Liver (tissue), 8 donors: ENCODE measurements at regions not wholly inside any gene's neighbourhood (a gene's known extent, or its start where the extent isn't known, plus 50 kb on each side); places are given as distances from the start of the nearest gene placed in this dataset.

Experiments used
- DNase-seq: peaks from one replicate; pipeline ENCODE4 v3.0.0-alpha.2; 2017; ENCODE audit warnings: low spot score
- H3K27ac ChIP-seq, 2 donors: one replicate each; pipeline ENCODE4 v1.7.0; 2013; ENCODE audit warnings: inconsistent platforms in 2 of 2, low read length in 2 of 2, control low read depth in 1 of 2, low read depth in 1 of 2, mild to moderate bottlenecking in 1 of 2
- H3K27me3 ChIP-seq, 4 donors: one replicate each; pipeline versions ENCODE4 v1.6.1 to v1.7.0; 2013; ENCODE audit warnings: low read length in 3 of 4, inconsistent platforms in 1 of 4, mild to moderate bottlenecking in 1 of 4, moderate library complexity in 1 of 4; ENCODE audit not compliant: control insufficient read depth in 4 of 4, insufficient read depth in 4 of 4
- H3K36me3 ChIP-seq, 4 donors: one replicate each; pipeline versions ENCODE4 v1.6.1 to v1.7.0; 2013; ENCODE audit warnings: low read length in 3 of 4, mild to moderate bottlenecking in 3 of 4, low read depth in 1 of 4, moderate library complexity in 1 of 4; ENCODE audit not compliant: control insufficient read depth in 4 of 4, insufficient read depth in 3 of 4
- H3K4me1 ChIP-seq, 4 donors: one replicate each; pipeline versions ENCODE4 v1.6.1 to v1.7.0; 2013; ENCODE audit warnings: low read length in 3 of 4, mild to moderate bottlenecking in 3 of 4, moderate library complexity in 1 of 4; ENCODE audit not compliant: control insufficient read depth in 4 of 4, insufficient read depth in 4 of 4
- H3K4me3 ChIP-seq, 3 donors: one replicate each; pipeline versions ENCODE4 v1.6.1 to v1.7.0; 2013; ENCODE audit warnings: low read length in 3 of 3, control low read depth in 1 of 3, low read depth in 1 of 3, mild to moderate bottlenecking in 1 of 3
- H3K9ac ChIP-seq, 2 donors: one replicate each; pipeline ENCODE4 v1.7.0; 2013; ENCODE audit warnings: low read length in 2 of 2, mild to moderate bottlenecking in 2 of 2, moderate library complexity in 2 of 2, control low read depth in 1 of 2, low read depth in 1 of 2
- H3K9me3 ChIP-seq, 4 donors: one replicate each; pipeline versions ENCODE4 v1.6.1 to v1.7.0; 2013; ENCODE audit warnings: low read length in 3 of 4; ENCODE audit not compliant: control insufficient read depth in 4 of 4
- EGR1 ChIP-seq, 2 donors: IDR thresholded peaks; 2 replicates each; pipeline ENCODE4 v1.6.1; 2016 to 2018; ENCODE audit warnings: antibody characterized with exemption in 2 of 2, low read depth in 2 of 2
- FOXA1 ChIP-seq: IDR thresholded peaks from 2 replicates; pipeline ENCODE4 v1.6.1; 2016; ENCODE audit warnings: antibody characterized with exemption
- FOXA2 ChIP-seq: IDR thresholded peaks from 2 replicates; pipeline ENCODE4 v1.6.1; 2016; ENCODE audit warnings: antibody characterized with exemption
- GABPA ChIP-seq, 2 donors: IDR thresholded peaks in 1 of 2; conservative IDR thresholded peaks in 1 of 2; 2 replicates each; pipeline ENCODE4 v1.6.1; 2016; ENCODE audit warnings: antibody characterized with exemption in 2 of 2, mild to moderate bottlenecking in 1 of 2, moderate library complexity in 1 of 2
- HNF4A ChIP-seq, 2 donors: conservative IDR thresholded peaks; 2 replicates each; pipeline ENCODE4 v1.6.1; 2016; ENCODE audit warnings: antibody characterized with exemption in 2 of 2, mild to moderate bottlenecking in 2 of 2
- HNF4G ChIP-seq: IDR thresholded peaks from 2 replicates; pipeline ENCODE4 v1.6.1; 2016; ENCODE audit warnings: antibody characterized with exemption
- JUND ChIP-seq, 2 donors: IDR thresholded peaks; 2 replicates each; pipeline ENCODE4 v1.6.1; 2016; ENCODE audit warnings: antibody characterized with exemption in 2 of 2
- NR2F2 ChIP-seq: IDR thresholded peaks from 2 replicates; pipeline ENCODE4 v1.6.1; 2016; ENCODE audit warnings: antibody characterized with exemption
- RAD21 ChIP-seq, 2 donors: IDR thresholded peaks; 2 replicates each; pipeline ENCODE4 v1.6.1; 2016; ENCODE audit warnings: antibody characterized with exemption in 2 of 2, mild to moderate bottlenecking in 2 of 2
- RXRA ChIP-seq, 2 donors: IDR thresholded peaks; 2 replicates each; pipeline ENCODE4 v1.6.1; 2017 to 2018; ENCODE audit warnings: antibody characterized with exemption in 2 of 2, mild to moderate bottlenecking in 1 of 2
- SP1 ChIP-seq: IDR thresholded peaks from 2 replicates; pipeline ENCODE4 v1.6.1; 2018; ENCODE audit warnings: antibody characterized with exemption, mild to moderate bottlenecking
- TAF1 ChIP-seq: conservative IDR thresholded peaks from 2 replicates; pipeline ENCODE4 v1.6.1; 2016; ENCODE audit warnings: antibody characterized with exemption, mild to moderate bottlenecking
- YY1 ChIP-seq: IDR thresholded peaks from 2 replicates; pipeline ENCODE4 v1.6.1; 2016; ENCODE audit warnings: antibody characterized with exemption, mild to moderate bottlenecking
- ZBTB33 ChIP-seq: IDR thresholded peaks from 2 replicates; pipeline ENCODE4 v1.6.1; 2016; ENCODE audit warnings: antibody characterized with exemption
- WGBS: extraction: QIAGEN DNeasy Blood & Tissue Kit; methylation state at CpG from one replicate; pipeline ENCODE4 v1.1.7; 2013; 5-methylcytosine and 5-hydroxymethylcytosine counted together
- TF ChIP-seq, protein P1 (sequence below): fragments of 150-350 bp; IDR thresholded peaks from 2 replicates; pipeline ENCODE4 v1.5.1; 2017; ENCODE audit warnings: improper control_type of control experiment, low read depth, low read length; ENCODE audit not compliant: missing input control
- TF ChIP-seq, protein P2 (sequence below): IDR thresholded peaks from 2 replicates; pipeline ENCODE4 v1.6.1; 2016; ENCODE audit warnings: antibody characterized with exemption
- TF ChIP-seq, protein P3 (sequence below): IDR thresholded peaks from 2 replicates; pipeline ENCODE4 v1.6.1; 2016; ENCODE audit warnings: antibody characterized with exemption
- TF ChIP-seq, protein P4 (sequence below): IDR thresholded peaks from 2 replicates; pipeline ENCODE4 v1.6.1; 2016; ENCODE audit warnings: antibody characterized with exemption, mild to moderate bottlenecking
- donor health status: healthy.
- donor health status: healthy.
- donor health status: healthy.
- donor health status: healthy.
- donor health status: healthy.

DNA sequence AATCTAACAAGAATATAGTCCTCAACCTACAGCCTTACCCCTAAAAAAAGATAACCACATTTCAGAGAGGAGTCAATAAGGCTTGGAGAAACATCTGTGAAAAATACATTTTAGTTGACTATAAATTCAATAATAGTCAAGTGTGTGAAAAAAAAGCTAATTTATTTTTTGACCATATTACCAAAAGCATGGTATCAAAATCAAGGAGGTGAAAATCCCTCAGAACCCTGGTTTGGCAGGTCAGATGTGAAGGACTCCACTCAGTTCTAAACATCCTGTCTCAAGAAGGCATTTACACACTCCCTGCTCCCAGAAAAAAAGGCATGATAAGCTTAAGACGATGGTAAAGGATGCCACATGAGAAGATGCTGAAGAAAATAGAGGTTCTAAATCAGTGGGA is 745.1 kb upstream of the TENM3 start:
- Histone ChIP-seq H3K9me3 (no peaks in the 10 kb centered on the region), H3K27ac (no peak overlapping the region), H3K9ac (no peak overlapping the region), H3K36me3 (no peaks in the 10 kb centered on the region), H3K27me3 (peaks cover 0 to 4% (median 0%) of the 10 kb centered on the region in 4 donors), H3K4me3 (no peak overlapping the region), H3K4me1 (no peaks in the 10 kb centered on the region)
- DNase-seq: no peak
- WGBS: 66% methylated on average over 1 of the region's 1 CpG
- TF ChIP-seq ZBTB33 (no peak), FOXA1 (no peak), HNF4A (conservative IDR thresholded peaks at IDR 0.05) (no peak), EGR1 (IDR thresholded peaks at IDR 0.05; ENCODE audit: low read depth in 2 of 2) (no peak), FOXA2 (no peak), YY1 (no peak), SP1 (no peak), TAF1 (no peak), RXRA (IDR thresholded peaks at IDR 0.05) (no peak), NR2F2 (no peak), HNF4G (no peak), JUND (IDR thresholded peaks at IDR 0.05) (no peak), RAD21 (IDR thresholded peaks at IDR 0.05) (no peak), GABPA (IDR thresholded peaks at IDR 0.05 in 1 of 2, conservative IDR thresholded peaks at IDR 0.05 in 1 of 2) (no peak)
- TF ChIP-seq, protein P1, sequence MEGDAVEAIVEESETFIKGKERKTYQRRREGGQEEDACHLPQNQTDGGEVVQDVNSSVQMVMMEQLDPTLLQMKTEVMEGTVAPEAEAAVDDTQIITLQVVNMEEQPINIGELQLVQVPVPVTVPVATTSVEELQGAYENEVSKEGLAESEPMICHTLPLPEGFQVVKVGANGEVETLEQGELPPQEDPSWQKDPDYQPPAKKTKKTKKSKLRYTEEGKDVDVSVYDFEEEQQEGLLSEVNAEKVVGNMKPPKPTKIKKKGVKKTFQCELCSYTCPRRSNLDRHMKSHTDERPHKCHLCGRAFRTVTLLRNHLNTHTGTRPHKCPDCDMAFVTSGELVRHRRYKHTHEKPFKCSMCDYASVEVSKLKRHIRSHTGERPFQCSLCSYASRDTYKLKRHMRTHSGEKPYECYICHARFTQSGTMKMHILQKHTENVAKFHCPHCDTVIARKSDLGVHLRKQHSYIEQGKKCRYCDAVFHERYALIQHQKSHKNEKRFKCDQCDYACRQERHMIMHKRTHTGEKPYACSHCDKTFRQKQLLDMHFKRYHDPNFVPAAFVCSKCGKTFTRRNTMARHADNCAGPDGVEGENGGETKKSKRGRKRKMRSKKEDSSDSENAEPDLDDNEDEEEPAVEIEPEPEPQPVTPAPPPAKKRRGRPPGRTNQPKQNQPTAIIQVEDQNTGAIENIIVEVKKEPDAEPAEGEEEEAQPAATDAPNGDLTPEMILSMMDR: no peak
- TF ChIP-seq, protein P2, sequence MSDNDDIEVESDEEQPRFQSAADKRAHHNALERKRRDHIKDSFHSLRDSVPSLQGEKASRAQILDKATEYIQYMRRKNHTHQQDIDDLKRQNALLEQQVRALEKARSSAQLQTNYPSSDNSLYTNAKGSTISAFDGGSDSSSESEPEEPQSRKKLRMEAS: no peak
- TF ChIP-seq, protein P3, sequence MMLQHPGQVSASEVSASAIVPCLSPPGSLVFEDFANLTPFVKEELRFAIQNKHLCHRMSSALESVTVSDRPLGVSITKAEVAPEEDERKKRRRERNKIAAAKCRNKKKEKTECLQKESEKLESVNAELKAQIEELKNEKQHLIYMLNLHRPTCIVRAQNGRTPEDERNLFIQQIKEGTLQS: no peak
- TF ChIP-seq, protein P4, sequence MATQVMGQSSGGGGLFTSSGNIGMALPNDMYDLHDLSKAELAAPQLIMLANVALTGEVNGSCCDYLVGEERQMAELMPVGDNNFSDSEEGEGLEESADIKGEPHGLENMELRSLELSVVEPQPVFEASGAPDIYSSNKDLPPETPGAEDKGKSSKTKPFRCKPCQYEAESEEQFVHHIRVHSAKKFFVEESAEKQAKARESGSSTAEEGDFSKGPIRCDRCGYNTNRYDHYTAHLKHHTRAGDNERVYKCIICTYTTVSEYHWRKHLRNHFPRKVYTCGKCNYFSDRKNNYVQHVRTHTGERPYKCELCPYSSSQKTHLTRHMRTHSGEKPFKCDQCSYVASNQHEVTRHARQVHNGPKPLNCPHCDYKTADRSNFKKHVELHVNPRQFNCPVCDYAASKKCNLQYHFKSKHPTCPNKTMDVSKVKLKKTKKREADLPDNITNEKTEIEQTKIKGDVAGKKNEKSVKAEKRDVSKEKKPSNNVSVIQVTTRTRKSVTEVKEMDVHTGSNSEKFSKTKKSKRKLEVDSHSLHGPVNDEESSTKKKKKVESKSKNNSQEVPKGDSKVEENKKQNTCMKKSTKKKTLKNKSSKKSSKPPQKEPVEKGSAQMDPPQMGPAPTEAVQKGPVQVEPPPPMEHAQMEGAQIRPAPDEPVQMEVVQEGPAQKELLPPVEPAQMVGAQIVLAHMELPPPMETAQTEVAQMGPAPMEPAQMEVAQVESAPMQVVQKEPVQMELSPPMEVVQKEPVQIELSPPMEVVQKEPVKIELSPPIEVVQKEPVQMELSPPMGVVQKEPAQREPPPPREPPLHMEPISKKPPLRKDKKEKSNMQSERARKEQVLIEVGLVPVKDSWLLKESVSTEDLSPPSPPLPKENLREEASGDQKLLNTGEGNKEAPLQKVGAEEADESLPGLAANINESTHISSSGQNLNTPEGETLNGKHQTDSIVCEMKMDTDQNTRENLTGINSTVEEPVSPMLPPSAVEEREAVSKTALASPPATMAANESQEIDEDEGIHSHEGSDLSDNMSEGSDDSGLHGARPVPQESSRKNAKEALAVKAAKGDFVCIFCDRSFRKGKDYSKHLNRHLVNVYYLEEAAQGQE: no peak
